COLO668 (cell line): ENCODE measurements at regions not wholly inside any gene's neighbourhood (a gene's known extent, or its start where the extent isn't known, plus 50 kb on each side); places are given as distances from the start of the nearest gene placed in this dataset.
"Not testable (repeated sequence)": the region's sequence is repeated elsewhere in the genome, so short reads cannot be mapped to it uniquely, and the experiment has no call there.

ENCODE experiments used
- DNase-seq: peaks from one replicate; lab custom pipeline; 2025; ENCODE audit not compliant: unreplicated experiment; lab: John Stamatoyannopoulos, UW

DNA sequence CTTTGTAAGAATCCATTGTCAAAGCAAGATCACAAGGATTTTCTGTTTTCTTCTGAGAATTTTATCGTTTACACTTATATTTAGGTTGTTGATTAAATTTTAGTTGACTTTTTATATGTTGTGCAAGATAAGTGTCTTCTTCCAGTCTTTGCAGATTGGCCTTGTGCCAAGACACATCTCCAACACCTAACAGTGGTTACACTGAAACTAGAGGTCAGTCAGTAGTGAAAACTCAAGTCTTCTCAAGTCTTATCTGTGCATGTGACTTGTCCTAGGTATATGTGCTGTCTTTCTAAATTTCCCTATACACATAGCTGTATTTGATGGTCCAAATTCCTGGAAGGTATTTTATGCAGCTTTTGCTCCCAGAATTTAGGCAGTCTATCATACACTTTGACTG is 1183.2 kb upstream of the B3GALT2 start:
- DNase-seq, result no peak

DNA sequence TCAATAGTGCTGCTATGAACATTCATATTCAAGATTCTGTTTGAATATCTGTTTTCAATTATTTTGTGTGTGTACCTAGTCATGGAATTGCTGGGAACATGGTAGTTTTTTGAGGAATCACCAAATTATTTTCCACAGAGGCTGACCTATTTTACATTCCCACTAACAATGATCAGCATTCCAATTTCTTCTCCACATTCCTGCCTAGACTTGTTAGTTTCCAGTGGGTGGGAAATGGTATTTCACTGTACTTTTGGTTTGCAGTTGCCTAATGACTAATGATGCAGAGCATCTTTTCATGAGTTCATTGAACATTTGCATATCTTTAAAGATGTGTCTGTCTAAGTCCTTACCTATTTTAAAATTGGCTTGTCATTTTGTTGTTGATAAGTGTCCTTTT is 1182.6 kb upstream of the B3GALT2 start:
- DNase-seq, result no peak

DNA sequence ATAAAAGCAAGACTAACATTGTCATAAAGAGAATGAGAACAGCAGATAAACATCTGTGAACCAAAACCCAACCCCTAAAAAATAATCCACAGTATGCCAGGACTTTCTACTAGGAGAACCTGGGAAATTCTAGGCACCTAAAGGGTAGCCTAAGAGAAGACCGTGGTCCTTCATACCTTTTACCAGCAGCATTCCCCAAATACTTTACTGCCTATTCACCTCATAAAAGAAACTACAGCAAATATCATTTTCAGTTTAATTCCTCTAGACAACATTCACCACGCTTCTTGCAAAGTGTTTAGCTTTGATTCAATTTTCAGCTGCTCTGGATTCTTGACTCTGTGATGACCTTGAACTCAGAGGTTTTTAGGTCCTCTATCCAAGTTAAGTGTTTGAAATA is 1180.7 kb upstream of the B3GALT2 start:
- DNase-seq, result no peak

DNA sequence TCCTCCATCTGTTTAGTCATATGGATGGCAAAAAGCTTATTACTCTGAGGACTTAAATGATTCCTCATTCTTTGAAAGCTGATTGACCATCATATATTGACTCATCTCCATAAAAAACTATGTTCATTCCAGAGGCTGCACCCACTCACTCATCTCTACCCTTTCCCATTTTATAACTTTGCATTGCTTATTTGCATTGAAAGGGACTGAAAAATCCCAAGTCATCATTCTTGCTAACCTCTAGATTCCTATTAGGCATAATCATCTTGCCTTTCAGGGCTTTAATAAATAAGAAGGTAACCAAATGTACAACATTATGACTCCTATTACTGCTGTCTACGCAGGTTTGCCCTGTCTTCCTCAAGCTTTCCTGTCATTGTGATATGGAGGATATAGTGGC is 1180.3 kb upstream of the B3GALT2 start:
- no peak for DNase-seq

GRCh38 chr1:194362327-194362726 is 1175.9 kb upstream of the B3GALT2 start:
- no peak for DNase-seq

- DNase-seq, result no peak
These were observed 1175.1 kb upstream of the B3GALT2 start for GRCh38 chr1:194361374-194362131.

GRCh38 chr1:194358208-194358581 is 1171.8 kb upstream of the B3GALT2 start:
- DNase-seq, result no peak

DNA sequence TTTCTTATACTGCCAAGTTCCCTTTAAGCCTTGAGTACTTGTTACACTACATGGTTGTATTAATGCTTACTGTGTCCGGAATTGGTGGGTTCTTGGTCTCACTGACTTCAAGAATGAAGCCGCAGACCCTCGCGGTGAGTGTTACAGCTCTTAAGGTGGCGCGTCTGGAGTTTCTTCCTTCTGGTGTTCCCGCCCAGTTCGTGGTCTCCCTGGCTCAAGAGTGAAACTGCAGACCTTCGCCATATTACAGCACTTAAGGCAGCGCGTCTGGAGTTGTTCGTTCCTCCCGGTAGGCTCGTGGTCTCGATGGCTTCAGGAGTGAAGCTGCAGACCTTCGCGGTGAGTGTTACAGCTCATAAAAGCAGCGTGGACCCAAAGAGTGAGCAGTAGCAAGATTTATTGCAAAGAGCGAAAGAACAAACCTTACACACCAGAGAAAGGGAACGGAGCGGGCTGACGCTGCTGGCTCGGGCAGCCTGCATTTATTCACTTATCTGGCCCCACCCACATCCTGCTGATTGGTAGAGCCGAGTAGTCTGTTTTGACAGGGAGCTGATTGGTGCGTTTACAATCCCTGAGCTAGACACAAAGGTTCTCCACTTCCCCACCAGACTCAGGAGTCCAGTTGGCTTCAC is 1171.3 kb upstream of the B3GALT2 start:
- DNase-seq, result not testable (repeated sequence)

- DNase-seq, result no peak
These were observed 1169.2 kb upstream of the B3GALT2 start for GRCh38 chr1:194355488-194356106.

DNA sequence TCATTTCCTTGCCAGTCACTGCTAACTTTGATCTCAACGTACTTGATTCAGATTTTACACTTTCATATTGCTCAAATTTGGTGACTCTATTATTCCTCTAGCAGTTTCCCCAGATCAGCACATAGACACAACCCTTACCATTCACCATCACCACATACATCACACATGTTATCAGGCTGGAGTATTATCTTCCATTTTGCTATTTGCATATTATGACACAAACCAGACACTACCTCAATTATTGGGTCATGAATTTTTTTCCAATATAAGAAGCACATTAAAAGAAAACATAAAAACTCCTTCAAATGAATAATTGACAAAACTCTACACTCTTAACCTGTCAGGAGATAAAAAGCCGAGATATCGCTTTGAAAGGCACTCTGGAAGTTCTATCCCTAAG is 1166.7 kb upstream of the B3GALT2 start:
- DNase-seq, result no peak

DNA sequence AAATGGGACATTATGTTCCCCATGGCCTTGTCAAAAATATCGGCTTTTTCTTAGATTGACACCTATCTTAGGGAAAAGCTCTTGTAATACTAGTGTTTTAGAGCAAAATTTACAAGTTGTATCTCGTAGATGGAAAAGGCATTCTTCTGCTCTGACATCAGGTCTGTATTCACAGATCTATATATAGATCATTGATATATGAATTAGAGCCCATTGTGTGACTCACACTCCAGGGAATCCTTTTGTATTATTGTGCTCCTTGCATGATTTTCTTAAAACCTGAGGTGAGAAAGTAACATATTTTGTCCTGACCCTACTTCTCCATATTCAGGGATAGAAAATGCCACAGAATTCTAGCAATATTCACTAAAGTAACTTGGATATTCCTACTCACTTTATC is 1160.8 kb upstream of the B3GALT2 start:
- DNase-seq, result no peak

DNA sequence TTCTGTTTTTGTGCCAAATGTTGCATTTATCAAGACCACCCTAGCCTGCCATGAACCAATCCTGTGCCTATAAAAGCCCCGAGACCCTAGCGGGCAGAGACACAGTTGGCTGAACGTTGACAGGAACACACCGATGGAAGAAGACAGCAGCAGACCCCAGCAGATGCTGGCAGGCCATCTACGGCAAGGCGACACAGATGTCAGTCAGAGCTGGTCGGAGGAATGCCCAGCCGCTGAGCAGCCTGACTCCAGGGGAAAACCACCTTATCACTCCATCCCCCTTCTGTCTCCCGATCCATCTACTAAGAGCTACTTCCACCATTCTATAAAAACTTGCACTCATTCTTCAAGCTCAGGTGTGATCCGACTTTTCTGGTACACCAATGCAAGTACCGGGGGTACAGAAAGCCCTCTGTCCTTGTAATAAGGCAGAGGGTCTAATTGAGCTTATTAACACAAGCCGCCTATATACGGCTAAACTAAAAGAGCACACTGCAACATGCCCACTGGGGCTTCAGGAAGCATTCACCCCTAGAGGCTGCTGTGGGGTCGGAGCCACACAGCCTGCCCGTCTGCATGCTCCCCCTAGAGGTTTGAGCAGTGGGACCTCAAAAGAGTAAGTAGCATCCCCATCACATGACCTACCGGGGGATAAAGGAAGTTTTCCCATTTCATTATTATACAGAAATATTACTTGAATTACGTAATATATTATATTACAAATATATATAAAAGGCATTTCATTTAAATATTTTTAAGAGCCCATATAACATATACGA is 1156.3 kb upstream of the B3GALT2 start:
- no peak for DNase-seq

DNA sequence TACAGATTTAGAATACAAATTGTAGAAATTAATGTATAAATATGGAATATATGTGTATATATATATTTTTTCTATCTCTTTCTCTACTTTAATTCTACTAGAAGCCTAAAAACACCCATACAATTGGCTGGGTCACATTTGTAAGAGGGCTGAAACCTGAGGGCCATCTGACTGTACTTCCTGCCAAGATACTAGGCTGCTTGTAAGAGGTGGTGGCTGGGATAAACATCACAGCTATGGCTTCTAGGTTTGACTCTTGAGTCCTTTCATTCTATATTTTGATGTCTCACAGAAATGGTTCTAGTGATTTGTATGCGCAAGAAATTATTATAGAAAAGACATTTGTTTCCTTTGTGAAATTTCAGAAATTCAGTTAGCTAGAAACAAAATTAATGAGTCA is 1155.2 kb upstream of the B3GALT2 start:
- DNase-seq, result no peak

GRCh38 chr1:194339471-194339870 is 1153.1 kb upstream of the B3GALT2 start:
- no peak for DNase-seq

GRCh38 chr1:194338241-194338948 is 1152.0 kb upstream of the B3GALT2 start:
- no peak for DNase-seq

DNA sequence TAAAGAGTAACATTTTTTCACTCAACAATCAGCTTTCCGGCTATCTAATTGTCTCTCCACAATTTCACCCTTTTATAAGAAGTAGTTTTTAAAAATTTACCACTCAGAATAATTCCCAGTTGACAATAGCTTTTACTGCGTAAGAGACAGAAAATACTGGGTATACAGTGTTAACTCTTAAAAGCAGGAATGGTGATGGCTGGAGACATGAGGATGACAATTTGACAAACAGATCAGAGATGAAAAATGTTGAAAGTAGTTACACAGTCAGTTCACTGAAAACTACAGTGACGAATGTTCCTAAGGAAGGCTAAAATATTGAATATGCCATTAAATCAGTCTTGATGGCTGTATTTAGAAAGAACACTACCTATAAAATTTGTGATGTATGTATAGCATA is 1146.8 kb upstream of the B3GALT2 start:
- no peak for DNase-seq

GRCh38 chr1:194331758-194332157 is 1145.3 kb upstream of the B3GALT2 start:
- no peak for DNase-seq

DNA sequence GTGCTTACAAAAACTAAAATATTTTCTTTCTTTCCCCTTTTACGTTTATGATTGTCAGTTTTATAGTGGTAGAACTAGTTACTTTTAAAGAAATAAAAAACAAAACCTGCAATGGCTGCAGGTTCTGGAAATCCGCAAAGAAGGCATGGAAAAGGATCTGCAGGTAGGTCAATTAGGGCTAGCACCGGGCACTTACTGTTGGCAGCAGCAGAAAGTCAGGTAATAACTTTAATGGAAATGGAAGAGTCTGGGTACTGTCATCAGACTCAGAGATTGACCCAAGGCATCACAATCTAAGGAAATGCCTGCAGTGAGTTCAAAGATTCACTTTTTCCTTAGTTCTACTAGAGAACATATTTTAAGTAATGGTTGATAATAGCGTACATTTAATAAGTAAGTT is 1136.3 kb upstream of the B3GALT2 start:
- DNase-seq, result no peak

DNA sequence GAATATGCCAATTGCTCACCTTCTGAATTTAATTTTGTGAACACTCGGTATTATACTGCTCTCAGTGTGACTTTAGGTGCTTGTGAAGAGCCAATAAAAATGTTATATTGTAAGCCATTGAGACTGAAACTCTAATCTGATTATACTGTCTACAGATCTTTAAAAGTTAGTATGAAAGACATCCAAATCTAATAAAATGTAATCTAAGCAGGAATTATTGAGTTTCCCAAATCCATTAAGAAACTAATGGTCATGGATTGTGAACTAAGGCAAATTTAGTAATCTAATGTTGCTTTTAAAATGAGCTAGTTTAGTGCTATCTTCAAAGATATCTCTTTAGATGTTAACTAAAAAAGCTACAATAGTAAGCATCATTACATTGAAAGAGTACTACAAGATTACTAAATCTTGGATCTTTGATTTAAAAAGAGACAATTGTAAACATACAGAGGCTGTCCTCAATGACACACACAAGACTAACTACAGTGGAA is 1132.4 kb upstream of the B3GALT2 start:
- no peak for DNase-seq

DNA sequence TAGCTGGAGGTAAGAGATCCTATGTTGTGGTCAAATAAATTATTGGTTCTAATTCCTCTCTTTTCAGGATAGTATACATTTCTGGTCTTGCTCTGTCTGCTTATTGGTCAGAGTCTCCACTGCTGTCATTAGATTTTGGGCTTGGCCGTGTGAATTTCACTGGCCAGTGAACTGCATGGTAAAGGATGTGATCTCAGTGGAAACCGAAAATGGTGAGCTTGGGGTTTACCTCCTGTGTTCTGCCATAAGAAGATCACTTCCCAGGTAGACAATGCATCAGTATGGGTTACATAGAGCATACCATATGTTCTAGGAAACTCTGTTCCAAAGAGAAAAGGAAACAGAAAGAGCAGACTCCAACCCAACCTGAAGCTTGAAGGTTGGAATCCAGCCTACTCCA is 1123.3 kb upstream of the B3GALT2 start:
- no peak for DNase-seq

GRCh38 chr1:194309269-194309668 is 1122.9 kb upstream of the B3GALT2 start:
- no peak for DNase-seq
